ENCODE measurements at regions not wholly inside any gene's neighbourhood (a gene's known extent, or its start where the extent isn't known, plus 50 kb on each side); places are given as distances from the start of the nearest gene placed in this dataset.

DNA sequence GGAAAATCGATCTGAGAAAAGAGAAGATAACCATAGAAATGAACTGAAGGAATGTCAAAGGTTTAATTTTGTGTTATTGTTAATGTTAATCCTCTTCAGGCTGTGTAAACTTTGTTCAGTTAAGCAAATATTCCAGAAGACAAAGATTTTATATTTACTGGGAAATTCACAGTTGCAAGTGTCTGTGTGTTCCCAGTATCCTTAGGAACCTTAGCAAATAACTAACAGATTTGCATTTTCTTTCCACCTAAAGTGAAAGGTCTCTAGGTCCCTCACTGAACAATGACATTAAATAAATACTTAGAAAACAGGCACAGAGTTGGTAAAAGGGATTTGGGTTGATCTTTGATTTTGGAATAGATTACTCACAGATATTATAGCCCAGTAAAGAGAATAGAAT is 324.7 kb downstream of the C4orf33 start:
- TF ChIP-seq, protein P1, sequence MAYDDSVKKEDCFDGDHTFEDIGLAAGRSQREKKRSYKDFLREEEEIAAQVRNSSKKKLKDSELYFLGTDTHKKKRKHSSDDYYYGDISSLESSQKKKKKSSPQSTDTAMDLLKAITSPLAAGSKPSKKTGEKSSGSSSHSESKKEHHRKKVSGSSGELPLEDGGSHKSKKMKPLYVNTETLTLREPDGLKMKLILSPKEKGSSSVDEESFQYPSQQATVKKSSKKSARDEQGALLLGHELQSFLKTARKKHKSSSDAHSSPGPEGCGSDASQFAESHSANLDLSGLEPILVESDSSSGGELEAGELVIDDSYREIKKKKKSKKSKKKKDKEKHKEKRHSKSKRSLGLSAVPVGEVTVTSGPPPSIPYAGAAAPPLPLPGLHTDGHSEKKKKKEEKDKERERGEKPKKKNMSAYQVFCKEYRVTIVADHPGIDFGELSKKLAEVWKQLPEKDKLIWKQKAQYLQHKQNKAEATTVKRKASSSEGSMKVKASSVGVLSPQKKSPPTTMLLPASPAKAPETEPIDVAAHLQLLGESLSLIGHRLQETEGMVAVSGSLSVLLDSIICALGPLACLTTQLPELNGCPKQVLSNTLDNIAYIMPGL (CRISPR knock-in tag; IDR thresholded peaks at IDR 0.05; ENCODE audit: borderline replicate concordance) = no peak
- TF ChIP-seq RCOR1 (IDR thresholded peaks at IDR 0.05; ENCODE audit: low read depth, low read length) (no peak), POLR2A (IDR thresholded peaks at IDR 0.05; ENCODE audit: low read length) (no peak), EHMT2 (IDR thresholded peaks at IDR 0.05; ENCODE audit: low read depth) (no peak), MAFK (IDR thresholded peaks at IDR 0.05; ENCODE audit: partially characterized antibody) (no peak), EP300 (IDR thresholded peaks at IDR 0.05) (no peak)
- TF ChIP-seq, protein P2, sequence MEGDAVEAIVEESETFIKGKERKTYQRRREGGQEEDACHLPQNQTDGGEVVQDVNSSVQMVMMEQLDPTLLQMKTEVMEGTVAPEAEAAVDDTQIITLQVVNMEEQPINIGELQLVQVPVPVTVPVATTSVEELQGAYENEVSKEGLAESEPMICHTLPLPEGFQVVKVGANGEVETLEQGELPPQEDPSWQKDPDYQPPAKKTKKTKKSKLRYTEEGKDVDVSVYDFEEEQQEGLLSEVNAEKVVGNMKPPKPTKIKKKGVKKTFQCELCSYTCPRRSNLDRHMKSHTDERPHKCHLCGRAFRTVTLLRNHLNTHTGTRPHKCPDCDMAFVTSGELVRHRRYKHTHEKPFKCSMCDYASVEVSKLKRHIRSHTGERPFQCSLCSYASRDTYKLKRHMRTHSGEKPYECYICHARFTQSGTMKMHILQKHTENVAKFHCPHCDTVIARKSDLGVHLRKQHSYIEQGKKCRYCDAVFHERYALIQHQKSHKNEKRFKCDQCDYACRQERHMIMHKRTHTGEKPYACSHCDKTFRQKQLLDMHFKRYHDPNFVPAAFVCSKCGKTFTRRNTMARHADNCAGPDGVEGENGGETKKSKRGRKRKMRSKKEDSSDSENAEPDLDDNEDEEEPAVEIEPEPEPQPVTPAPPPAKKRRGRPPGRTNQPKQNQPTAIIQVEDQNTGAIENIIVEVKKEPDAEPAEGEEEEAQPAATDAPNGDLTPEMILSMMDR (IDR thresholded peaks at IDR 0.05) = no peak

Data from A549 (cell line).